ENCODE measurements at regions not wholly inside any gene's neighbourhood (a gene's known extent, or its start where the extent isn't known, plus 50 kb on each side); places are given as distances from the start of the nearest gene placed in this dataset.

GRCh38 chr12:103205906-103206305 lies 248.4 kb downstream of the ASCL1 start:
- TF ChIP-seq, protein P1, sequence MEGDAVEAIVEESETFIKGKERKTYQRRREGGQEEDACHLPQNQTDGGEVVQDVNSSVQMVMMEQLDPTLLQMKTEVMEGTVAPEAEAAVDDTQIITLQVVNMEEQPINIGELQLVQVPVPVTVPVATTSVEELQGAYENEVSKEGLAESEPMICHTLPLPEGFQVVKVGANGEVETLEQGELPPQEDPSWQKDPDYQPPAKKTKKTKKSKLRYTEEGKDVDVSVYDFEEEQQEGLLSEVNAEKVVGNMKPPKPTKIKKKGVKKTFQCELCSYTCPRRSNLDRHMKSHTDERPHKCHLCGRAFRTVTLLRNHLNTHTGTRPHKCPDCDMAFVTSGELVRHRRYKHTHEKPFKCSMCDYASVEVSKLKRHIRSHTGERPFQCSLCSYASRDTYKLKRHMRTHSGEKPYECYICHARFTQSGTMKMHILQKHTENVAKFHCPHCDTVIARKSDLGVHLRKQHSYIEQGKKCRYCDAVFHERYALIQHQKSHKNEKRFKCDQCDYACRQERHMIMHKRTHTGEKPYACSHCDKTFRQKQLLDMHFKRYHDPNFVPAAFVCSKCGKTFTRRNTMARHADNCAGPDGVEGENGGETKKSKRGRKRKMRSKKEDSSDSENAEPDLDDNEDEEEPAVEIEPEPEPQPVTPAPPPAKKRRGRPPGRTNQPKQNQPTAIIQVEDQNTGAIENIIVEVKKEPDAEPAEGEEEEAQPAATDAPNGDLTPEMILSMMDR (IDR thresholded peaks at IDR 0.05 in 8 of 11, conservative IDR thresholded peaks at IDR 0.05 in 3 of 11): no peak
- TF ChIP-seq POLR2A (IDR thresholded peaks at IDR 0.05) (no peak), POLR2AphosphoS5 (IDR thresholded peaks at IDR 0.05) (no peak)
